ENCODE measurements at regions not wholly inside any gene's neighbourhood (a gene's known extent, or its start where the extent isn't known, plus 50 kb on each side); places are given as distances from the start of the nearest gene placed in this dataset.

DNA sequence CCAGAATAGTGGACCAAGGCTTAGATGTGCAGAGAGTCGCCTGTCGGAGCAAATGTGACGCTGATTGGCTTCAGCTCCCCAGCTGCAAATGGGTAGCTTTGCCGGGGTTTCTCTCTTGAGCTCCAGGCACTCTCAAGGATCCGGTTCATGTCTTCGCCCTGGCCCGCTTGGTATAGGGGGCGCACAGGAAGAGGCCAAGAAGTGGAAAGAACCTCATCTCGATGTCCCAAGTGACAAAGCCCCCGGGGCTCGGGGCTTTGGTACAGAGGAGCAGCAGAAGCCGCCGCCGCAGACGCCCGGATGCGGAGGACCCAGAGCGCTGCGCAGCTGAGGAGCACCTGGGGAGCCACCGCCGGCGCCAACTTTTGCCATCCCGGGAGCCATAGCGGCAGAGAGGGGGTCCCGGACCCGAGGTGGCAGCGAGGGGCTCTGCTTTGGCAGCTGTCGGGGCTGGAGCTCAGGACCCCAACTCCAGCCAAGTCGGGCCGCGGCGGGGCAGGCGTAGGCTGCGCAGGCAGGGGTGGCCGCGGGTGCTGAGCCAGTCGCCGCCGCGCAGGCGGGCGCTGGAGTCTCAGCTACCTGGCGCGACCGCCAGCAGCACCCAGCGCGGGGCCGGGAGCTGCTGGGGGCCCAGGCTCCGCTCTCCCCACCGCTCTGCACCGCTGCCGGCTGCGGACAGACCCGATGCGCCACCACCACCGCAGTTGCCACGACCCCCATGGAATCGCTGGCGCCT lies 466.6 kb downstream of the XPNPEP1 start:
- DNase-seq (ENCODE audit: low spot score) (peak; percentile 59), ATAC-seq (peak; percentile 82)
- TF ChIP-seq, protein P1, sequence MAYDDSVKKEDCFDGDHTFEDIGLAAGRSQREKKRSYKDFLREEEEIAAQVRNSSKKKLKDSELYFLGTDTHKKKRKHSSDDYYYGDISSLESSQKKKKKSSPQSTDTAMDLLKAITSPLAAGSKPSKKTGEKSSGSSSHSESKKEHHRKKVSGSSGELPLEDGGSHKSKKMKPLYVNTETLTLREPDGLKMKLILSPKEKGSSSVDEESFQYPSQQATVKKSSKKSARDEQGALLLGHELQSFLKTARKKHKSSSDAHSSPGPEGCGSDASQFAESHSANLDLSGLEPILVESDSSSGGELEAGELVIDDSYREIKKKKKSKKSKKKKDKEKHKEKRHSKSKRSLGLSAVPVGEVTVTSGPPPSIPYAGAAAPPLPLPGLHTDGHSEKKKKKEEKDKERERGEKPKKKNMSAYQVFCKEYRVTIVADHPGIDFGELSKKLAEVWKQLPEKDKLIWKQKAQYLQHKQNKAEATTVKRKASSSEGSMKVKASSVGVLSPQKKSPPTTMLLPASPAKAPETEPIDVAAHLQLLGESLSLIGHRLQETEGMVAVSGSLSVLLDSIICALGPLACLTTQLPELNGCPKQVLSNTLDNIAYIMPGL (CRISPR knock-in tag; IDR thresholded peaks at IDR 0.05) = peak; percentile 80; the same call in 1 of the 2 replicates
- peak; percentile 70; the same call in 1 of the 2 replicates for TF ChIP-seq ZNF423 (CRISPR knock-in tag; IDR thresholded peaks at IDR 0.05)
- no peak for TF ChIP-seq ESRRA (CRISPR knock-in tag; IDR thresholded peaks at IDR 0.05; ENCODE audit: borderline replicate concordance)
- TF ChIP-seq, protein P2, sequence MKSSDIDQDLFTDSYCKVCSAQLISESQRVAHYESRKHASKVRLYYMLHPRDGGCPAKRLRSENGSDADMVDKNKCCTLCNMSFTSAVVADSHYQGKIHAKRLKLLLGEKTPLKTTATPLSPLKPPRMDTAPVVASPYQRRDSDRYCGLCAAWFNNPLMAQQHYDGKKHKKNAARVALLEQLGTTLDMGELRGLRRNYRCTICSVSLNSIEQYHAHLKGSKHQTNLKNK (CRISPR knock-in tag; IDR thresholded peaks at IDR 0.05) = no peak
- no peak for TF ChIP-seq ZNF396 (CRISPR knock-in tag; IDR thresholded peaks at IDR 0.05; ENCODE audit: borderline replicate concordance)
- TF ChIP-seq, protein P3, sequence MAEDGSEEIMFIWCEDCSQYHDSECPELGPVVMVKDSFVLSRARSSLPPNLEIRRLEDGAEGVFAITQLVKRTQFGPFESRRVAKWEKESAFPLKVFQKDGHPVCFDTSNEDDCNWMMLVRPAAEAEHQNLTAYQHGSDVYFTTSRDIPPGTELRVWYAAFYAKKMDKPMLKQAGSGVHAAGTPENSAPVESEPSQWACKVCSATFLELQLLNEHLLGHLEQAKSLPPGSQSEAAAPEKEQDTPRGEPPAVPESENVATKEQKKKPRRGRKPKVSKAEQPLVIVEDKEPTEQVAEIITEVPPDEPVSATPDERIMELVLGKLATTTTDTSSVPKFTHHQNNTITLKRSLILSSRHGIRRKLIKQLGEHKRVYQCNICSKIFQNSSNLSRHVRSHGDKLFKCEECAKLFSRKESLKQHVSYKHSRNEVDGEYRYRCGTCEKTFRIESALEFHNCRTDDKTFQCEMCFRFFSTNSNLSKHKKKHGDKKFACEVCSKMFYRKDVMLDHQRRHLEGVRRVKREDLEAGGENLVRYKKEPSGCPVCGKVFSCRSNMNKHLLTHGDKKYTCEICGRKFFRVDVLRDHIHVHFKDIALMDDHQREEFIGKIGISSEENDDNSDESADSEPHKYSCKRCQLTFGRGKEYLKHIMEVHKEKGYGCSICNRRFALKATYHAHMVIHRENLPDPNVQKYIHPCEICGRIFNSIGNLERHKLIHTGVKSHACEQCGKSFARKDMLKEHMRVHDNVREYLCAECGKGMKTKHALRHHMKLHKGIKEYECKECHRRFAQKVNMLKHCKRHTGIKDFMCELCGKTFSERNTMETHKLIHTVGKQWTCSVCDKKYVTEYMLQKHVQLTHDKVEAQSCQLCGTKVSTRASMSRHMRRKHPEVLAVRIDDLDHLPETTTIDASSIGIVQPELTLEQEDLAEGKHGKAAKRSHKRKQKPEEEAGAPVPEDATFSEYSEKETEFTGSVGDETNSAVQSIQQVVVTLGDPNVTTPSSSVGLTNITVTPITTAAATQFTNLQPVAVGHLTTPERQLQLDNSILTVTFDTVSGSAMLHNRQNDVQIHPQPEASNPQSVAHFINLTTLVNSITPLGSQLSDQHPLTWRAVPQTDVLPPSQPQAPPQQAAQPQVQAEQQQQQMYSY (CRISPR knock-in tag; IDR thresholded peaks at IDR 0.05) = peak; percentile 94
- peak; percentile 58; the same call in 1 of the 2 replicates for TF ChIP-seq FOXP1 (CRISPR knock-in tag; IDR thresholded peaks at IDR 0.05; ENCODE audit: borderline replicate concordance)
- TF ChIP-seq NR3C1 (CRISPR knock-in tag; conservative IDR thresholded peaks at IDR 0.05; ENCODE audit: low read depth) = 0 out of 2 replicates have a peak, but pooled peaks have one; percentile 7
- TF ChIP-seq CREM (CRISPR knock-in tag; IDR thresholded peaks at IDR 0.05) = 0 out of 2 replicates have a peak, but pooled peaks have one; percentile 20
- TF ChIP-seq, protein P4, sequence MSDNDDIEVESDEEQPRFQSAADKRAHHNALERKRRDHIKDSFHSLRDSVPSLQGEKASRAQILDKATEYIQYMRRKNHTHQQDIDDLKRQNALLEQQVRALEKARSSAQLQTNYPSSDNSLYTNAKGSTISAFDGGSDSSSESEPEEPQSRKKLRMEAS (CRISPR knock-in tag; IDR thresholded peaks at IDR 0.05) = peak; percentile 46; the same call in 1 of the 2 replicates
- peak; percentile 32; the same call in 1 of the 2 replicates for TF ChIP-seq TP53 (CRISPR knock-in tag; IDR thresholded peaks at IDR 0.05)
- no peak for TF ChIP-seq TCF7 (CRISPR knock-in tag; IDR thresholded peaks at IDR 0.05; ENCODE audit: low read depth)
- no peak for TF ChIP-seq ZNF219 (CRISPR knock-in tag; IDR thresholded peaks at IDR 0.05; ENCODE audit: borderline replicate concordance)
- Mint-ChIP-seq H3K4me3 (peak overlapping the region; percentile 75), H3K27me3 (ENCODE audit: low read depth) (peaks cover 62% of the 10 kb centered on the region), H3K36me3 (no peaks in the 10 kb centered on the region; the same call in 1 of the 2 replicates), H3K27ac (no peak overlapping the region), H3K9me3 (no peaks in the 10 kb centered on the region), H3K4me1 (peaks cover 31% of the 10 kb centered on the region)
- ChIA-PET POLR2A (interaction anchor here (0.8 kb wide), 1 partner anchor 10 kb away, joined by 3 read pairs; no protein-coding TSS in a partner anchor), CTCF (interaction anchor here (0.6 to 1.6 kb wide), 12 partner anchors 9 to 1252 kb away, joined by 3 to 14 read pairs (median 3); no protein-coding TSS in a partner anchor)

DNA sequence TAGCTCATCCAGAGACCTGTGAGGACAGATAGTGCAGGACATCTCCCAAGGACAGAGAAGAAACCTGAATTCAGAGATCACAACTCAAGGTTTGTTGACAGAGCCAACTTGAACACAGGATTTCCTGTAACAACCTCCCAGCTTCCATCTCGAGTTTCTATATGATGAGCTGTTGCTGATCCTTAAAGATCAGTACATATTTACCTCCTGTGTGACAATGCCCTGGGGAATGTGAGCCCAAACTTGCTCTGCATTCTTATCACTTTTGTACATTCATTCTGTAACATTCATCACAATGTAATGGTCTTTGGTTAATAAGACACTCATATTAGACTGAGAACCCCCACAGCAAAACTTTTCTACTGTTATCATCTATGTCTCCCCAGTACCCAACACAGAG lies 468.6 kb downstream of the XPNPEP1 start:
- Mint-ChIP-seq H3K27ac (no peak overlapping the region), H3K9me3 (no peaks in the 10 kb centered on the region), H3K36me3 (no peaks in the 10 kb centered on the region; the same call in 1 of the 2 replicates), H3K27me3 (ENCODE audit: low read depth) (peaks cover 59% of the 10 kb centered on the region), H3K4me1 (peaks cover 22% of the 10 kb centered on the region), H3K4me3 (no peak overlapping the region)
- ChIA-PET POLR2A (no interaction called here), CTCF (no interaction called here)
- no peak for ATAC-seq
- DNase-seq (ENCODE audit: low spot score) = no peak
- TF ChIP-seq, protein P1 (CRISPR knock-in tag; IDR thresholded peaks at IDR 0.05) = no peak

Measured in WTC11 (cell line).